ENCODE measurements at regions not wholly inside any gene's neighbourhood (a gene's known extent, or its start where the extent isn't known, plus 50 kb on each side); places are given as distances from the start of the nearest gene placed in this dataset.

- TF ChIP-seq GATA3 (IDR thresholded peaks at IDR 0.05; ENCODE audit: low read depth, low read length): no peak
- TF ChIP-seq GATA2 (IDR thresholded peaks at IDR 0.05; ENCODE audit: low read depth, low read length): no peak
Measured at GRCh38 chr10:8404721-8405120, 350.2 kb downstream of the GATA3 start.

All from SH-SY5Y (cell line).